ENCODE measurements at regions not wholly inside any gene's neighbourhood (a gene's known extent, or its start where the extent isn't known, plus 50 kb on each side); places are given as distances from the start of the nearest gene placed in this dataset.

DNA sequence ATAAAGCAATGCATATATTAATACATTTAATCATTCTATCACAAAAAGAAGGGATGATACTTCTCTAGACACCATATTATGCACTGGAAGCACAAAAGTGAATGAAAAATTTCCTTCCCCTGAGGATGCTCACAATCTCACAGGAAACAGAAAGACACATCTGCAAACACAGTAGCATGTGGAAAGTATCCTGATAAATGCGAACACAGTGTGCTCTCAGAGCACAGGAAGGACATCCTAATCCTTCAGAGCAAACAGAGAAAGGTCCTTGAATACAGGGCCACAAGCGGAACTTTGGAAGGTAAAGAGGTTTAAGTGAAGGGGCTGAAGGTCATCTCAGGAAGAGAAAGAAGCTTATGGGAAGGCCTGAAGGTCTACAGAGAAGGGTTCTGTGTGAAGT, 524.6 kb upstream of the LRRC4C start:
- no peak overlapping the region for H3K27ac ChIP-seq

DNA sequence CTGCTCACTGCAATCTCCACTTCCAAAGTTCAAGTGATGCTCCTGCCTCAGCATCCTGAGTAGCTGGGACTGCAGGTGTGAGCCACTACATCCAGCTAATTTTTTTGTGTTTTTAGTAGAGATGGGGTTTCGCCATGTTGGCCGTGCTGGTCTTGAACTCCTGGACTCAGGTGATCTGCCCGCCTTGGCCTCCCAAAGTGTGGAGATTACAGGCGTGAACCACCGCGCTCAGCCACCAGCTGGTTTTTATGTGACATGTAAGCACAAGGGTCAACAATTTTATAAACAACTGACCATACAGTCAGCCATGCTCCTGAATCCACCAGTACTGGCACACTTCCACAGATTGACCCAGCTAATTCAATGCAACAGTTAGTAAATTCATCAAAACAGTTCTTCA, 526.3 kb upstream of the LRRC4C start:
- Histone ChIP-seq H3K4me1 (no peaks in the 10 kb centered on the region), H3K4me3 (no peak overlapping the region), H3K27me3 (no peaks in the 10 kb centered on the region), H3K9me3 (no peaks in the 10 kb centered on the region), H3K27ac (no peak overlapping the region), H3K36me3 (no peaks in the 10 kb centered on the region)
- no peak for TF ChIP-seq POLR2A (IDR thresholded peaks at IDR 0.05)
- no peak for TF ChIP-seq CTCF (IDR thresholded peaks at IDR 0.05)
- TF ChIP-seq EP300 (IDR thresholded peaks at IDR 0.05): no peak
- 89 to 96% methylated on average over 6 of the region's 6 CpGs for WGBS, 2 donors
- no peak for DNase-seq (ENCODE audit: low spot score in 2 of 2)

More for the DNA sequence above, 524.6 kb upstream of the LRRC4C start:
- Histone ChIP-seq H3K36me3 (no peaks in the 10 kb centered on the region), H3K4me1 (no peaks in the 10 kb centered on the region), H3K4me3 (no peak overlapping the region), H3K27me3 (no peaks in the 10 kb centered on the region), H3K9me3 (no peaks in the 10 kb centered on the region)
- 53 to 61% methylated on average over 2 of the region's 2 CpGs for WGBS, 2 donors
- no peak for DNase-seq (ENCODE audit: low spot score in 2 of 2)
- no peak for TF ChIP-seq EP300 (IDR thresholded peaks at IDR 0.05)
- no peak for TF ChIP-seq CTCF (IDR thresholded peaks at IDR 0.05)
- TF ChIP-seq POLR2A (IDR thresholded peaks at IDR 0.05): no peak

DNA sequence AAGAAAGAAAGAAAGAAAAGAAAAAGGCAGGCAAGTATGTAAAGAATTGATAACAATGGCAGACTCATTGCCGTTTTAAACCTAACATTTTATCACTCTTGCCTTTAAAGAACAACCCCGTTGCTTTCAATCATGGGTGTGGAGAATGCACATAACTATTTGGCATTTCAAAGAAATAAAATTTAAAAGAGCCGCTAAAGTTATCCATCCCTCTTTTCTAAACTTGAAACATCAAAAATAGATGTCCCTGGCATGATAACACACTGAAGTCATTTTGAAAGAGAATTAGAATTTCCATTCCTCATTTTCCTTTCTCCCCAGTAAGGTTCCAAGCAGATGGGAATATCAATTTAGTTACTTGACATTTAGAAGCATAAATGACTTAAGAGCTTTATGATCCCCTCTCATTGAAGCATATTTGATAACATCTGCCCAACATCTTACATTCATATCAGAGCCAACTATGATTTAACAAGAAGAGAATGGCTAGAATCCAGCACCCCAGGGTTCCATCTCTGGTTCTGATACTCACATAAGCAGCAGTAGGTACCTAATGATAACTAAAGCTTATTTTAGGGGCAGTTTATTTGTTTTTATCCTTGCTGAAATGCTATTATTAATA, 529.6 kb upstream of the LRRC4C start:
- H3K27me3 ChIP-seq: no peaks in the 10 kb centered on the region
- H3K9me3 ChIP-seq: no peaks in the 10 kb centered on the region
- no peak overlapping the region for H3K27ac ChIP-seq
- H3K4me3 ChIP-seq: no peak overlapping the region
- 73 to 81% methylated on average over 3 of the region's 3 CpGs for WGBS, 2 donors
- DNase-seq (ENCODE audit: low spot score in 2 of 2): no peak
- H3K4me1 ChIP-seq: no peaks in the 10 kb centered on the region
- no peaks in the 10 kb centered on the region for H3K36me3 ChIP-seq
- no peak for TF ChIP-seq CTCF (IDR thresholded peaks at IDR 0.05)
- no peak for TF ChIP-seq POLR2A (IDR thresholded peaks at IDR 0.05)
- TF ChIP-seq EP300 (IDR thresholded peaks at IDR 0.05): no peak

- no peak for DNase-seq (ENCODE audit: low spot score in 2 of 2)
- TF ChIP-seq POLR2A (IDR thresholded peaks at IDR 0.05) (no peak), CTCF (IDR thresholded peaks at IDR 0.05) (no peak), EP300 (IDR thresholded peaks at IDR 0.05) (no peak)
Measured at GRCh38 chr11:41989823-41990380, 530.5 kb upstream of the LRRC4C start.

GRCh38 chr11:41996533-41996932, 537.1 kb upstream of the LRRC4C start:
- no peaks in the 10 kb centered on the region for H3K27me3 ChIP-seq
- WGBS, 2 donors: 74 to 82% methylated on average over 1 of the region's 1 CpG
- no peaks in the 10 kb centered on the region for H3K9me3 ChIP-seq
- DNase-seq (ENCODE audit: low spot score in 2 of 2): no peak
- no peaks in the 10 kb centered on the region for H3K4me1 ChIP-seq
- TF ChIP-seq POLR2A (IDR thresholded peaks at IDR 0.05) (no peak), EP300 (IDR thresholded peaks at IDR 0.05) (no peak), CTCF (IDR thresholded peaks at IDR 0.05) (no peak)
- H3K4me3 ChIP-seq: no peak overlapping the region
- H3K27ac ChIP-seq: no peak overlapping the region
- no peaks in the 10 kb centered on the region for H3K36me3 ChIP-seq

More at GRCh38 chr11:41989823-41990380, 530.5 kb upstream of the LRRC4C start:
- Histone ChIP-seq H3K27me3 (no peaks in the 10 kb centered on the region), H3K36me3 (no peaks in the 10 kb centered on the region), H3K9me3 (no peaks in the 10 kb centered on the region), H3K4me1 (no peaks in the 10 kb centered on the region), H3K27ac (no peak overlapping the region), H3K4me3 (no peak overlapping the region)
